Glutamatergic neuron (in vitro differentiated cells): ENCODE measurements at regions not wholly inside any gene's neighbourhood (a gene's known extent, or its start where the extent isn't known, plus 50 kb on each side); places are given as distances from the start of the nearest gene placed in this dataset.

Source experiments
- DNase-seq: peaks from one replicate; pipeline ENCODE4 v3.0.0; 2022
- H3K27ac Mint-ChIP-seq: one replicate; pipeline ENCODE4 v1.8.0; 2020; ENCODE audit warnings: mild to moderate bottlenecking, mixed read lengths, inconsistent platforms; ENCODE audit not compliant: unreplicated experiment
- H3K27me3 Mint-ChIP-seq: one replicate; pipeline ENCODE4 v1.8.0; 2020; ENCODE audit warnings: mild to moderate bottlenecking, moderate library complexity, mixed read lengths, inconsistent platforms; ENCODE audit not compliant: unreplicated experiment
- H3K36me3 Mint-ChIP-seq: one replicate; pipeline ENCODE4 v1.8.0; 2020; ENCODE audit warnings: mild to moderate bottlenecking, mixed read lengths, inconsistent platforms; ENCODE audit not compliant: unreplicated experiment
- H3K4me1 Mint-ChIP-seq: one replicate; pipeline ENCODE4 v1.8.0; 2020; ENCODE audit warnings: mild to moderate bottlenecking, low read depth, mixed read lengths, inconsistent platforms; ENCODE audit not compliant: unreplicated experiment
- H3K4me3 Mint-ChIP-seq: one replicate; pipeline ENCODE4 v1.8.0; 2020; ENCODE audit warnings: mild to moderate bottlenecking, mixed read lengths, inconsistent platforms; ENCODE audit not compliant: unreplicated experiment
- H3K9me3 Mint-ChIP-seq: one replicate; pipeline ENCODE4 v1.8.0; 2020; ENCODE audit warnings: mild to moderate bottlenecking, moderate library complexity, mixed read lengths, inconsistent platforms; ENCODE audit not compliant: unreplicated experiment
- CTCF ChIP-seq: fragments of 200-600 bp; sonication (generic); IDR thresholded peaks from one replicate; pipeline ENCODE4 v1.5.0; 2021; ENCODE audit not compliant: partially characterized antibody, unreplicated experiment

DNA sequence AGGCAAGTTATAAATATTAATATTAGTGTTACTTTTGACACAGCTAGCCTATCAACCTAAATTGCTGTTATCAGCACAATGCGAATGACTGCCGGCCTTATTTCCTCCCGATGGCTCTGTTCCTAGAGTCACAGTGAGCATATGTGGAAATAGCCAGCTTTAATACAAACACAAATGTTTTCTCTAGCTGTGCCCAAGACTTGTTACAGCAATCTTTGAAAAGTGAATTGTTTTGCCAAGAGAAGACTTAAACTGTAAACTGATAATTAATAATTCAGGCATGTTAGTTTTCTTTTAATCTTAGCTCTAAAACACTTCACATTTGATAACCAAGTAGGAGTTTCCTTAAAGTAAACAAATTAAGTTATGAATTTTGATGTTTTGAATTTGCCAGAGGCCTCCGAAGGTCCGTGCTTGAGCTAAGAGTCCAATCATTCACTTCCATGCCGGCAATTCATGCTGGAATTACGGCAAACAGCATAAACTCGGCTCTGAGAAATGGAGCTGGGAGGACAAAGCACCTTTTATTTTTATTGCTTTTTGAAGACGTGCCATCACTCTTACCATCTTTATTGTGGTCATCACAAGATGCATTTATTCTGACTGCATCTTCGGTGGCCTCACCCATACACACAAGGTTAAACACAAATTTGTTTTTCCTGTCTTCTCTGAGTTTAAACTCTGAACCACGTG lies 184.5 kb upstream of the CWC22 start:
- H3K4me3 Mint-ChIP-seq, result no peak overlapping the region
- TF ChIP-seq CTCF, result no peak
- no peak overlapping the region for H3K27ac Mint-ChIP-seq
- no peaks in the 10 kb centered on the region for H3K36me3 Mint-ChIP-seq
- no peaks in the 10 kb centered on the region for H3K27me3 Mint-ChIP-seq
- DNase-seq, result no peak
- H3K9me3 Mint-ChIP-seq, result no peaks in the 10 kb centered on the region
- peaks cover 2% of the 10 kb centered on the region for H3K4me1 Mint-ChIP-seq

DNA sequence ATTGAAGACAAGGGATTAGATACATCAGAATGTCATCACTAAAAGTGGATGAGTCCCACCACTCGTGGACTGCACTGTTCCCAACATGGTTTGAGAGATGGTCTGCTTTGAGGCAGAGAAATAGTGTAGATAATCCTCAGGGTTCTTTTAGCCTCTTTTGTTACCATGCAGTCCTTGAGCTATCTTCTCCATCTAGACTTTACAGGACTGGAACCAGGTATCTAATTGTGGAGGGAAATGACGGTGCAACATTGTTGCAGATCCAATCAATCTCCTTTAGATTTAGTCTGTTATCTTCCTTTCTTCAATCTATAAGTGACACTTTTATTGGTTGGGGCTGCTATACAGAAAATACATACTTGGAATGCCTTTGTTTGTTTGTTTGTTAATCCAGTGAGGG lies 183.8 kb upstream of the CWC22 start:
- no peak for TF ChIP-seq CTCF
- Mint-ChIP-seq H3K27me3 (no peaks in the 10 kb centered on the region), H3K36me3 (no peaks in the 10 kb centered on the region), H3K9me3 (no peaks in the 10 kb centered on the region), H3K4me3 (no peak overlapping the region), H3K27ac (no peak overlapping the region), H3K4me1 (no peaks in the 10 kb centered on the region)
- DNase-seq, result no peak

DNA sequence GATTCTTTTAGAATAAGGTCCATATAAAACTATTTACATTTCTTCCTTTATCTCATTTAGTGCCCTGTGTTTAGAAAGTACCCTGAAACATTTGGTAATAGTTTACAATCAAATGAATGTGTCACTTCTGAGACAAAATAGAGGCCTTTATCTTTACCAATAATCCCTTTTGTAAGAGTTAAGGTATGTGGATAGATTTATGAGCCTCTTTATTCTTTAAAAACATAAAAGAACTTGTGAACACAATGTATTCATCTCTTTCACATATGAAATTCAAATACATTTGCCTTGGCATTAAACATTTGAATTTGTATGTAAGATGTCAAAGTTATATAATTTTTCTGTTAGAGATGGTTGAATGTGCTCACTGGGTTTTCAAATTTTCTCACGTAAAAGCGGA lies 180.5 kb upstream of the CWC22 start:
- DNase-seq, result no peak
- no peaks in the 10 kb centered on the region for H3K4me1 Mint-ChIP-seq
- no peak for TF ChIP-seq CTCF
- no peaks in the 10 kb centered on the region for H3K27me3 Mint-ChIP-seq
- no peaks in the 10 kb centered on the region for H3K9me3 Mint-ChIP-seq
- H3K27ac Mint-ChIP-seq, result no peak overlapping the region
- no peaks in the 10 kb centered on the region for H3K36me3 Mint-ChIP-seq
- H3K4me3 Mint-ChIP-seq, result no peak overlapping the region

GRCh38 chr2:180184506-180184905 lies 177.4 kb upstream of the CWC22 start:
- Mint-ChIP-seq H3K4me1 (no peaks in the 10 kb centered on the region), H3K4me3 (no peak overlapping the region), H3K27me3 (no peaks in the 10 kb centered on the region), H3K9me3 (no peaks in the 10 kb centered on the region), H3K27ac (no peak overlapping the region), H3K36me3 (no peaks in the 10 kb centered on the region)
- no peak for TF ChIP-seq CTCF
- DNase-seq, result no peak

- Mint-ChIP-seq H3K4me1 (no peaks in the 10 kb centered on the region), H3K9me3 (no peaks in the 10 kb centered on the region), H3K27ac (no peak overlapping the region), H3K4me3 (no peak overlapping the region), H3K36me3 (no peaks in the 10 kb centered on the region), H3K27me3 (peaks cover 3% of the 10 kb centered on the region)
- DNase-seq, result no peak
- TF ChIP-seq CTCF, result no peak
Measured at GRCh38 chr2:180180511-180180910, 173.4 kb upstream of the CWC22 start.
